ENCODE measurements at regions not wholly inside any gene's neighbourhood (a gene's known extent, or its start where the extent isn't known, plus 50 kb on each side); places are given as distances from the start of the nearest gene placed in this dataset.
A peak's percentile ranks its signal among the peaks of the same experiment; 100 is the strongest.

- peaks cover 28% of the 10 kb centered on the region for H3K4me1 ChIP-seq (ENCODE audit: control insufficient read depth, insufficient read depth, low read length, poor library complexity, severe bottlenecking)
- H3K4me3 ChIP-seq (ENCODE audit: extremely low read depth, insufficient read depth, low read length, poor library complexity, severe bottlenecking), result no peak overlapping the region
- H3K27ac ChIP-seq (ENCODE audit: low read depth, low read length, severe bottlenecking), result peak overlapping the region; percentile 77
- 41 to 55% methylated on average over 6 to 8 of the region's 8 CpGs for WGBS, 2 experiments (ENCODE audit: insufficient coverage in 2 of 2)
- no peaks in the 10 kb centered on the region for H3K9me3 ChIP-seq (ENCODE audit: control insufficient read depth, low read length)
- no peaks in the 10 kb centered on the region for H3K36me3 ChIP-seq (ENCODE audit: control insufficient read depth, insufficient read depth, low read length)
These were observed 141.5 kb downstream of the VEGFA start for GRCh38 chr6:43911354-43912115.

- Histone ChIP-seq H3K36me3 (ENCODE audit: control insufficient read depth, insufficient read depth, low read length) (no peaks in the 10 kb centered on the region), H3K9me3 (ENCODE audit: control insufficient read depth, low read length) (no peaks in the 10 kb centered on the region), H3K4me3 (ENCODE audit: extremely low read depth, insufficient read depth, low read length, poor library complexity, severe bottlenecking) (no peak overlapping the region), H3K27ac (ENCODE audit: low read depth, low read length, severe bottlenecking) (peak overlapping the region; percentile 77), H3K4me1 (ENCODE audit: control insufficient read depth, insufficient read depth, low read length, poor library complexity, severe bottlenecking) (peaks cover 25% of the 10 kb centered on the region)
- 69 to 72% methylated on average over 5 to 6 of the region's 6 CpGs for WGBS, 2 experiments (ENCODE audit: insufficient coverage in 2 of 2)
These were observed 140.8 kb downstream of the VEGFA start for GRCh38 chr6:43910638-43911353.

GRCh38 chr6:43910149-43910637 is 140.2 kb downstream of the VEGFA start:
- H3K27ac ChIP-seq (ENCODE audit: low read depth, low read length, severe bottlenecking), result no peak overlapping the region
- H3K9me3 ChIP-seq (ENCODE audit: control insufficient read depth, low read length), result no peaks in the 10 kb centered on the region
- 92 to 94% methylated on average over 1 of the region's 1 CpG for WGBS, 2 experiments (ENCODE audit: insufficient coverage in 2 of 2)
- no peaks in the 10 kb centered on the region for H3K36me3 ChIP-seq (ENCODE audit: control insufficient read depth, insufficient read depth, low read length)
- no peak overlapping the region for H3K4me3 ChIP-seq (ENCODE audit: extremely low read depth, insufficient read depth, low read length, poor library complexity, severe bottlenecking)
- H3K4me1 ChIP-seq (ENCODE audit: control insufficient read depth, insufficient read depth, low read length, poor library complexity, severe bottlenecking), result peaks cover 24% of the 10 kb centered on the region

- WGBS, 2 experiments (ENCODE audit: insufficient coverage in 2 of 2), result 78 to 80% methylated on average over 7 of the region's 7 CpGs
- Histone ChIP-seq H3K4me1 (ENCODE audit: control insufficient read depth, insufficient read depth, low read length, poor library complexity, severe bottlenecking) (peaks cover 21% of the 10 kb centered on the region), H3K36me3 (ENCODE audit: control insufficient read depth, insufficient read depth, low read length) (no peaks in the 10 kb centered on the region), H3K27ac (ENCODE audit: low read depth, low read length, severe bottlenecking) (no peak overlapping the region), H3K9me3 (ENCODE audit: control insufficient read depth, low read length) (no peaks in the 10 kb centered on the region), H3K4me3 (ENCODE audit: extremely low read depth, insufficient read depth, low read length, poor library complexity, severe bottlenecking) (no peak overlapping the region)
These were observed 139.6 kb downstream of the VEGFA start for GRCh38 chr6:43909474-43910148.

- H3K4me1 ChIP-seq (ENCODE audit: control insufficient read depth, insufficient read depth, low read length, poor library complexity, severe bottlenecking), result peaks cover 16% of the 10 kb centered on the region
- H3K9me3 ChIP-seq (ENCODE audit: control insufficient read depth, low read length), result no peaks in the 10 kb centered on the region
- H3K27ac ChIP-seq (ENCODE audit: low read depth, low read length, severe bottlenecking), result no peak overlapping the region
- no peaks in the 10 kb centered on the region for H3K36me3 ChIP-seq (ENCODE audit: control insufficient read depth, insufficient read depth, low read length)
- no peak overlapping the region for H3K4me3 ChIP-seq (ENCODE audit: extremely low read depth, insufficient read depth, low read length, poor library complexity, severe bottlenecking)
- WGBS, 2 experiments (ENCODE audit: insufficient coverage in 2 of 2), result 78 to 90% methylated on average over 2 to 3 of the region's 4 CpGs
These were observed 137.9 kb downstream of the VEGFA start for GRCh38 chr6:43907789-43908472.

- no peaks in the 10 kb centered on the region for H3K9me3 ChIP-seq (ENCODE audit: control insufficient read depth, low read length)
- H3K4me3 ChIP-seq (ENCODE audit: extremely low read depth, insufficient read depth, low read length, poor library complexity, severe bottlenecking), result no peak overlapping the region
- H3K36me3 ChIP-seq (ENCODE audit: control insufficient read depth, insufficient read depth, low read length), result no peaks in the 10 kb centered on the region
- no peak overlapping the region for H3K27ac ChIP-seq (ENCODE audit: low read depth, low read length, severe bottlenecking)
- 100% methylated on average over 1 of the region's 2 CpGs; no CpG with 5 or more reads in 1 of the 2 experiments for WGBS, 2 experiments (ENCODE audit: insufficient coverage in 2 of 2)
- peaks cover 16% of the 10 kb centered on the region for H3K4me1 ChIP-seq (ENCODE audit: control insufficient read depth, insufficient read depth, low read length, poor library complexity, severe bottlenecking)
These were observed 137.3 kb downstream of the VEGFA start for GRCh38 chr6:43907312-43907711.

- no peaks in the 10 kb centered on the region for H3K36me3 ChIP-seq (ENCODE audit: control insufficient read depth, insufficient read depth, low read length)
- H3K4me1 ChIP-seq (ENCODE audit: control insufficient read depth, insufficient read depth, low read length, poor library complexity, severe bottlenecking), result no peaks in the 10 kb centered on the region
- H3K4me3 ChIP-seq (ENCODE audit: extremely low read depth, insufficient read depth, low read length, poor library complexity, severe bottlenecking), result no peak overlapping the region
- no peak overlapping the region for H3K27ac ChIP-seq (ENCODE audit: low read depth, low read length, severe bottlenecking)
- H3K9me3 ChIP-seq (ENCODE audit: control insufficient read depth, low read length), result no peaks in the 10 kb centered on the region
- WGBS, 2 experiments (ENCODE audit: insufficient coverage in 2 of 2), result 87 to 92% methylated on average over 1 to 3 of the region's 6 CpGs
These were observed 134.5 kb downstream of the VEGFA start for GRCh38 chr6:43904311-43905123.

GRCh38 chr6:43903739-43904290 is 133.8 kb downstream of the VEGFA start:
- Histone ChIP-seq H3K9me3 (ENCODE audit: control insufficient read depth, low read length) (no peaks in the 10 kb centered on the region), H3K27ac (ENCODE audit: low read depth, low read length, severe bottlenecking) (no peak overlapping the region), H3K36me3 (ENCODE audit: control insufficient read depth, insufficient read depth, low read length) (no peaks in the 10 kb centered on the region), H3K4me1 (ENCODE audit: control insufficient read depth, insufficient read depth, low read length, poor library complexity, severe bottlenecking) (no peaks in the 10 kb centered on the region), H3K4me3 (ENCODE audit: extremely low read depth, insufficient read depth, low read length, poor library complexity, severe bottlenecking) (no peak overlapping the region)
- 92 to 96% methylated on average over 6 to 7 of the region's 7 CpGs for WGBS, 2 experiments (ENCODE audit: insufficient coverage in 2 of 2)

GRCh38 chr6:43901733-43902230 is 131.8 kb downstream of the VEGFA start:
- H3K36me3 ChIP-seq (ENCODE audit: control insufficient read depth, insufficient read depth, low read length), result no peaks in the 10 kb centered on the region

More at GRCh38 chr6:43901733-43902230, 131.8 kb downstream of the VEGFA start:
- no peak overlapping the region for H3K27ac ChIP-seq (ENCODE audit: low read depth, low read length, severe bottlenecking)
- WGBS, 2 experiments (ENCODE audit: insufficient coverage in 2 of 2), result 83 to 100% methylated on average over 2 of the region's 4 CpGs
- H3K4me1 ChIP-seq (ENCODE audit: control insufficient read depth, insufficient read depth, low read length, poor library complexity, severe bottlenecking), result no peaks in the 10 kb centered on the region
- H3K4me3 ChIP-seq (ENCODE audit: extremely low read depth, insufficient read depth, low read length, poor library complexity, severe bottlenecking), result no peak overlapping the region
- H3K9me3 ChIP-seq (ENCODE audit: control insufficient read depth, low read length), result no peaks in the 10 kb centered on the region

Data from mesodermal cell (in vitro differentiated cells).